SK-N-SH (cell line): ENCODE measurements at regions not wholly inside any gene's neighbourhood (a gene's known extent, or its start where the extent isn't known, plus 50 kb on each side); places are given as distances from the start of the nearest gene placed in this dataset.
A peak's percentile ranks its signal among the peaks of the same experiment; 100 is the strongest.

Experiments
- CTCF ChIA-PET: fragments of 300-600, 350-600 bp; formaldehyde crosslinking; extraction: SDS; loops from one replicate; lab custom pipeline; 2021; lab: Yijun Ruan, JAX
- POLR2A ChIA-PET: fragments of 350-600 bp; sonication (Branson Sonifier 250); formaldehyde crosslinking; extraction: SDS; loops from one replicate; lab custom pipeline; 2020; ENCODE audit warnings: antibody characterized with exemption, inconsistent platforms; lab: Yijun Ruan, JAX
- DNase-seq: peaks from one replicate; pipeline ENCODE4 v3.0.0; 2012
- H2AFZ ChIP-seq: fragments of 200-600 bp; sonication (generic); 2 replicates; pipeline ENCODE4 v1.8.1; 2016; ENCODE audit warnings: antibody characterized with exemption, mild to moderate bottlenecking, low read depth
- H3F3A ChIP-seq: fragments of 200-600 bp; sonication (generic); replicated peaks from 2 replicates; pipeline ENCODE3; 2016; ENCODE audit warnings: antibody characterized with exemption, mild to moderate bottlenecking; ENCODE audit not compliant: insufficient read depth
- H3K27ac ChIP-seq, 2 experiments: fragments of 200-500 bp in 1 of 2; fragments of 200-600 bp in 1 of 2; sonication (Bioruptor generic) in 1 of 2; sonication (generic), shearing (Covaris generic) in 1 of 2; 2 replicates each; pipeline versions ENCODE4 v1.5.1 to v1.6.1; 2014 to 2016; ENCODE audit warnings: low read depth in 2 of 2, inconsistent platforms in 1 of 2, low read length in 1 of 2, mild to moderate bottlenecking in 1 of 2, mixed read lengths in 1 of 2
- H3K27me3 ChIP-seq: fragments of 200-600 bp; sonication (generic), shearing (Covaris generic); 2 replicates; pipeline ENCODE4 v1.6.1; 2016; ENCODE audit warnings: mixed run types; ENCODE audit not compliant: insufficient read depth
- H3K36me3 ChIP-seq, 2 experiments: fragments of 200-500 bp in 1 of 2; fragments of 200-600 bp in 1 of 2; sonication (Bioruptor generic) in 1 of 2; sonication (generic) in 1 of 2; replicated peaks in 1 of 2; 2 replicates each; pipeline versions ENCODE3 to v1.5.1; 2014 to 2016; ENCODE audit warnings: low read length in 1 of 2, mild to moderate bottlenecking in 1 of 2; ENCODE audit not compliant: insufficient read depth in 2 of 2, control insufficient read depth in 1 of 2
- H3K4me1 ChIP-seq, 2 experiments: fragments of 200-500 bp in 1 of 2; fragments of 200-600 bp in 1 of 2; sonication (Bioruptor generic) in 1 of 2; sonication (generic), shearing (Covaris generic) in 1 of 2; 2 replicates each; pipeline versions ENCODE4 v1.5.1 to v1.6.1; 2014 to 2016; ENCODE audit warnings: low read depth in 1 of 2, low read length in 1 of 2, mixed run types in 1 of 2; ENCODE audit not compliant: insufficient read depth in 2 of 2, control insufficient read depth in 1 of 2
- H3K4me2 ChIP-seq: fragments of 200-600 bp; sonication (generic), shearing (Covaris generic); 2 replicates; pipeline ENCODE4 v1.6.1; 2017; ENCODE audit warnings: mixed run types
- H3K4me3 ChIP-seq, 2 experiments: fragments of 200-500 bp in 1 of 2; fragments of 200-600 bp in 1 of 2; sonication (Bioruptor generic) in 1 of 2; sonication (generic), shearing (Covaris generic) in 1 of 2; 2 replicates each; pipeline versions ENCODE4 v1.5.1 to v1.8.1; 2014 to 2016; ENCODE audit warnings: low read depth in 2 of 2, inconsistent platforms in 1 of 2, low read length in 1 of 2, mild to moderate bottlenecking in 1 of 2, mixed read lengths in 1 of 2, moderate library complexity in 1 of 2
- H3K79me2 ChIP-seq: fragments of 200-600 bp; sonication (generic); 2 replicates; pipeline ENCODE4 v1.8.1; 2017; ENCODE audit warnings: mild to moderate bottlenecking; ENCODE audit not compliant: insufficient read depth
- H3K9ac ChIP-seq: fragments of 200-600 bp; sonication (generic); 2 replicates; pipeline ENCODE4 v1.6.1; 2017; ENCODE audit warnings: mixed run types
- H3K9me2 ChIP-seq: fragments of 200-600 bp; sonication (generic); 2 replicates; pipeline ENCODE4 v1.6.1; 2017; ENCODE audit warnings: mixed run types
- H3K9me3 ChIP-seq: fragments of 200-600 bp; sonication (generic); 2 replicates; pipeline ENCODE4 v1.6.1; 2017; ENCODE audit warnings: mixed run types, mild to moderate bottlenecking, moderate library complexity
- H4K20me1 ChIP-seq: fragments of 200-600 bp; sonication (generic); 2 replicates; pipeline ENCODE4 v1.6.1; 2017; ENCODE audit warnings: mild to moderate bottlenecking, mixed run types; ENCODE audit not compliant: insufficient read depth
- EP300 ChIP-seq, 2 experiments: IDR thresholded peaks; 2 replicates each; pipeline versions ENCODE4 v1.4.0 to v1.6.1; 2012; ENCODE audit warnings: borderline replicate concordance in 1 of 2, low read depth in 1 of 2, low read length in 1 of 2
- FOSL2 ChIP-seq: IDR thresholded peaks from 2 replicates; pipeline ENCODE4 v1.4.0; 2012; ENCODE audit warnings: low read depth, mild to moderate bottlenecking, moderate library complexity, borderline replicate concordance
- MXI1 ChIP-seq: IDR thresholded peaks from 2 replicates; pipeline ENCODE4 v1.6.1; 2012; ENCODE audit warnings: mild to moderate bottlenecking, low read depth, low read length, improper control_type of control experiment
- NFIC ChIP-seq: IDR thresholded peaks from 2 replicates; pipeline ENCODE4 v1.4.0; 2012; ENCODE audit warnings: borderline replicate concordance
- NRF1 ChIP-seq: IDR thresholded peaks from 2 replicates; pipeline ENCODE4 v1.6.1; 2012; ENCODE audit warnings: low read depth, mild to moderate bottlenecking, low read length
- POLR2AphosphoS5 ChIP-seq: IDR thresholded peaks from 2 replicates; pipeline ENCODE4 v1.6.1; 2012; ENCODE audit warnings: low read depth, low read length
- RXRA ChIP-seq: IDR thresholded peaks from 2 replicates; pipeline ENCODE4 v1.4.0; 2012; ENCODE audit warnings: low read depth, mild to moderate bottlenecking, borderline replicate concordance
- TAF1 ChIP-seq: IDR thresholded peaks from 2 replicates; pipeline ENCODE4 v1.6.1; 2012; ENCODE audit warnings: low read depth, mild to moderate bottlenecking, low read length, moderate library complexity, borderline replicate concordance
- YY1 ChIP-seq: IDR thresholded peaks from 2 replicates; pipeline ENCODE4 v1.4.0; 2012; ENCODE audit warnings: low read depth, mild to moderate bottlenecking
- WGBS: methylation state at CpG from one replicate; pipeline ENCODE4 v1.1.6; 2017; ENCODE audit warnings: low lambda C conversion rate; 5-methylcytosine and 5-hydroxymethylcytosine counted together
- TF ChIP-seq, protein P1 (sequence below): IDR thresholded peaks from 2 replicates; pipeline ENCODE4 v1.4.0; 2012; ENCODE audit warnings: low read depth
- TF ChIP-seq, protein P2 (sequence below): fragments of 200-600 bp; sonication (generic); IDR thresholded peaks from 2 replicates; pipeline ENCODE4 v1.6.1; 2017; ENCODE audit warnings: antibody characterized with exemption, mild to moderate bottlenecking, moderate library complexity
- TF ChIP-seq, protein P3 (sequence below): IDR thresholded peaks from 2 replicates; pipeline ENCODE4 v1.4.0; 2012; ENCODE audit warnings: low read depth, borderline replicate concordance

DNA sequence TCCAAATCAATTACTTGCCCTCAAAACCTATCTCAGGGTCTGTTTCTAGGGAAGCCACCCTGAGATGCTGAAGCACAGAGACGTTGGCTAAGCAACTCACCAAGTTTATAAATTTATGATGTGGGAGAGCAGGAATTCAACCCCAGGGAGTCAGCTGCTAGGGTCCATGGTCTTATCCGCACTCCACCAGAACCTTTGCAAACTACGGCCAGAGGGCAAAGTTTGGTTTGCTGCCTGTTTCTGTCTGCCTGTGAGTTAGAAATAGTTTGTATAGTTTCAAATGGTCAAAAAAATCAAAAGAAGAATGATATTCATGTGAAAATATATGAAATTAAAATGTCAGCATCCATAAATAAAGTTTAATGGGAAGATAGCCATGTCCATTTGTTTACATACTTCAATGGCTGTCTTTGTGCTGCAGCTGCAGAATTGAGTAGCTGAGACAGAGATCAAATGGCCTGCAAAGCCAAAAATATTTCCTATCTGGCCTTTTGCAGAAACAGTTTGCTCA lies 83.7 kb upstream of the ZFP64 start:
- no peaks in the 10 kb centered on the region for H3K36me3 ChIP-seq
- no peaks in the 10 kb centered on the region for H3F3A ChIP-seq
- H3K9me3 ChIP-seq, result no peaks in the 10 kb centered on the region
- WGBS, result 56% methylated on average over 3 of the region's 3 CpGs
- no peaks in the 10 kb centered on the region for H3K27me3 ChIP-seq
- ChIA-PET POLR2A (no interaction called here), CTCF (interaction anchor here (0.6 kb wide), 1 partner anchor 32 kb away, joined by 3 read pairs; no protein-coding TSS in a partner anchor)
- no peak for TF ChIP-seq FOSL2
- peak in 1 of 2 experiments; percentile 7; a peak in 1 of 4 replicates for TF ChIP-seq EP300 (IDR thresholded peaks at IDR 0.05; ENCODE audit: borderline replicate concordance in 1 of 2, low read depth in 1 of 2, low read length in 1 of 2)
- no peaks in the 10 kb centered on the region for H4K20me1 ChIP-seq
- H3K79me2 ChIP-seq, result no peaks in the 10 kb centered on the region
- peaks cover 4 to 6% of the 10 kb centered on the region in 2 experiments; a peak in 3 of 4 replicates for H3K4me1 ChIP-seq
- no peak for DNase-seq
- H2AFZ ChIP-seq, result no peak overlapping the region
- H3K4me2 ChIP-seq, result no peak overlapping the region
- H3K27ac ChIP-seq, result peak overlapping the region in 1 of 2 experiments; percentile 51; a peak in 2 of 4 replicates
- no peak overlapping the region for H3K9ac ChIP-seq
- H3K4me3 ChIP-seq, result no peak overlapping the region
- no peaks in the 10 kb centered on the region for H3K9me2 ChIP-seq

DNA sequence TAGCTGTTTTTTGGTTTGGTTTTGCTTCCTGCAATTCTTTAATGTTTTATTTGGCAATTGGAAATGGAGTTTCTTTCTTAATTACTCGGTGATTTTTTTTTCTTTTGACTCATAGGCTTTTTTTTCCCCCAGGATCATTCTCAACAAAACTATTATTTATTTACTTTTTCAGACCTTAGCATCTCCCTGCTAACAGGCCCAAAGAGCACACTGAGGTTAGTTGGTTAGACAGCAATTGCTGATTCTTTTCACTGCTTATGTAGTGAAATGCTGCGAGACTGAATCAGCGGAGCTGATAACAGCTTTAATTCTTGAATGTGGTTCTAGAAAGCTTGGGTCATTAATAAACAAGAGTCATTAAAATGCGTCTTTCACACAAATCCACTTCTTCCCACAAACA lies 79.1 kb upstream of the ZFP64 start:
- H3K4me2 ChIP-seq, result no peak overlapping the region
- peak overlapping the region in 1 of 2 experiments; percentile 84; a peak in 1 of 4 replicates for H3K27ac ChIP-seq
- H3K9me2 ChIP-seq, result no peaks in the 10 kb centered on the region
- H3K4me1 ChIP-seq, result peaks cover 4 to 15% of the 10 kb centered on the region in 2 experiments; a peak in 3 of 4 replicates
- DNase-seq, result no peak
- H3K9ac ChIP-seq, result no peak overlapping the region
- H3F3A ChIP-seq, result no peaks in the 10 kb centered on the region
- H3K79me2 ChIP-seq, result no peaks in the 10 kb centered on the region
- CTCF ChIA-PET, result interaction anchor here (0.6 to 1.4 kb wide), 3 partner anchors 28 to 286 kb away, joined by 3 read pairs; no protein-coding TSS in a partner anchor
- WGBS, result 54% methylated on average over 4 of the region's 4 CpGs
- TF ChIP-seq MXI1, result no peak
- no peak for TF ChIP-seq RXRA
- no peak for TF ChIP-seq YY1
- TF ChIP-seq NFIC, result no peak
- no peak for TF ChIP-seq NRF1
- TF ChIP-seq, protein P1, sequence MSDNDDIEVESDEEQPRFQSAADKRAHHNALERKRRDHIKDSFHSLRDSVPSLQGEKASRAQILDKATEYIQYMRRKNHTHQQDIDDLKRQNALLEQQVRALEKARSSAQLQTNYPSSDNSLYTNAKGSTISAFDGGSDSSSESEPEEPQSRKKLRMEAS, result no peak
- TF ChIP-seq, protein P2, sequence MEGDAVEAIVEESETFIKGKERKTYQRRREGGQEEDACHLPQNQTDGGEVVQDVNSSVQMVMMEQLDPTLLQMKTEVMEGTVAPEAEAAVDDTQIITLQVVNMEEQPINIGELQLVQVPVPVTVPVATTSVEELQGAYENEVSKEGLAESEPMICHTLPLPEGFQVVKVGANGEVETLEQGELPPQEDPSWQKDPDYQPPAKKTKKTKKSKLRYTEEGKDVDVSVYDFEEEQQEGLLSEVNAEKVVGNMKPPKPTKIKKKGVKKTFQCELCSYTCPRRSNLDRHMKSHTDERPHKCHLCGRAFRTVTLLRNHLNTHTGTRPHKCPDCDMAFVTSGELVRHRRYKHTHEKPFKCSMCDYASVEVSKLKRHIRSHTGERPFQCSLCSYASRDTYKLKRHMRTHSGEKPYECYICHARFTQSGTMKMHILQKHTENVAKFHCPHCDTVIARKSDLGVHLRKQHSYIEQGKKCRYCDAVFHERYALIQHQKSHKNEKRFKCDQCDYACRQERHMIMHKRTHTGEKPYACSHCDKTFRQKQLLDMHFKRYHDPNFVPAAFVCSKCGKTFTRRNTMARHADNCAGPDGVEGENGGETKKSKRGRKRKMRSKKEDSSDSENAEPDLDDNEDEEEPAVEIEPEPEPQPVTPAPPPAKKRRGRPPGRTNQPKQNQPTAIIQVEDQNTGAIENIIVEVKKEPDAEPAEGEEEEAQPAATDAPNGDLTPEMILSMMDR, result no peak
- TF ChIP-seq, protein P3, sequence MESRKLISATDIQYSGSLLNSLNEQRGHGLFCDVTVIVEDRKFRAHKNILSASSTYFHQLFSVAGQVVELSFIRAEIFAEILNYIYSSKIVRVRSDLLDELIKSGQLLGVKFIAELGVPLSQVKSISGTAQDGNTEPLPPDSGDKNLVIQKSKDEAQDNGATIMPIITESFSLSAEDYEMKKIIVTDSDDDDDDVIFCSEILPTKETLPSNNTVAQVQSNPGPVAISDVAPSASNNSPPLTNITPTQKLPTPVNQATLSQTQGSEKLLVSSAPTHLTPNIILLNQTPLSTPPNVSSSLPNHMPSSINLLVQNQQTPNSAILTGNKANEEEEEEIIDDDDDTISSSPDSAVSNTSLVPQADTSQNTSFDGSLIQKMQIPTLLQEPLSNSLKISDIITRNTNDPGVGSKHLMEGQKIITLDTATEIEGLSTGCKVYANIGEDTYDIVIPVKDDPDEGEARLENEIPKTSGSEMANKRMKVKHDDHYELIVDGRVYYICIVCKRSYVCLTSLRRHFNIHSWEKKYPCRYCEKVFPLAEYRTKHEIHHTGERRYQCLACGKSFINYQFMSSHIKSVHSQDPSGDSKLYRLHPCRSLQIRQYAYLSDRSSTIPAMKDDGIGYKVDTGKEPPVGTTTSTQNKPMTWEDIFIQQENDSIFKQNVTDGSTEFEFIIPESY, result no peak
- TF ChIP-seq POLR2AphosphoS5, result no peak
- TF ChIP-seq TAF1, result no peak
- no peaks in the 10 kb centered on the region for H3K36me3 ChIP-seq
- no peak overlapping the region for H3K4me3 ChIP-seq
- POLR2A ChIA-PET, result no interaction called here
- H2AFZ ChIP-seq, result no peak overlapping the region
- H3K9me3 ChIP-seq, result no peaks in the 10 kb centered on the region
- no peaks in the 10 kb centered on the region for H4K20me1 ChIP-seq
- no peaks in the 10 kb centered on the region for H3K27me3 ChIP-seq
